GM19438 (cell line): ENCODE measurements at regions not wholly inside any gene's neighbourhood (a gene's known extent, or its start where the extent isn't known, plus 50 kb on each side); places are given as distances from the start of the nearest gene placed in this dataset.
"Not testable (repeated sequence)": the region's sequence is repeated elsewhere in the genome, so short reads cannot be mapped to it uniquely, and the experiment has no call there.

ENCODE experiments used
- ATAC-seq: cut with Tn5 transposase; IDR thresholded peaks from one replicate; pipeline ENCODE4 v1.9.1; 2021; ENCODE audit warnings: low read depth; ENCODE audit not compliant: unreplicated experiment

DNA sequence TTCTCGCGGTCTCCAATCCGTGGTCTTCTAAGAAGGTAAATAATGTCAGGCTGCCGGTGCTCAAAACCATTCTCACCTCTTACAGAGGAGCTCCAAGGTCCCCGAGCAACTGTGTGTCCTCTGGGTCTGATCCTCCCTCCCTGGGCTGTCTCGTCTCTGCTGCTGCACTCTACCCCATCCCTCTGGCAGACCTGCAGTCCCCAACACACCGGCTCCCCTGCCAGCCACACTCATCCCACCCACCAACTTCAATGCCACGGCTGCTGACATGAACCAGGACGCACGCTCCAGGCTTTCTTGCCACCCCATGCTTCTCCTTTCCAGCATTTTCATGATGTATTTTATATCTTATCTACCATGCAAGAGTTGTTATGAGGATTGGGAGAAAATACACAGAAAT lies 559.5 kb upstream of the SALL3 start:
- ATAC-seq, result no peak

GRCh38 chr18:78421392-78421791 lies 558.2 kb upstream of the SALL3 start:
- ATAC-seq, result no peak

DNA sequence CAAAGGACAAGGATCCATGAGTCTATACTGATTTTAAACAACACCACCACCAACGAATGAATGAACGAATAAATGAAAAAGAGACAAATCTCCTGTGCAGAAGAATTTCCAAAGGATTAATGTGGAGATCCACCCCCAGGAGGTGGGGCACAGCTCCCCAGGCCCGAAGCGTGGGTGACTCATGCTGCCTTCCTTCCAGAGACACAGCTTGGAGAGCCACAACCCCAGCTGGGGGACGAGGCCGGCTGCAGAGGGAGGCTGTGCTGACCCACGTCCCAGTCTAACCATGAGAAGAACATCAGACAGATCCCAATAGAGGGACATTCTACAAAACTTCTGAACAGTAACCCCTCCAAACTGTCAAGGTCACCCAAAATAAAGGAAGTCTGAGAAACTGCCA lies 557.3 kb upstream of the SALL3 start:
- no peak for ATAC-seq

- no peak for ATAC-seq
Measured at GRCh38 chr18:78423811-78424210, 555.8 kb upstream of the SALL3 start.

DNA sequence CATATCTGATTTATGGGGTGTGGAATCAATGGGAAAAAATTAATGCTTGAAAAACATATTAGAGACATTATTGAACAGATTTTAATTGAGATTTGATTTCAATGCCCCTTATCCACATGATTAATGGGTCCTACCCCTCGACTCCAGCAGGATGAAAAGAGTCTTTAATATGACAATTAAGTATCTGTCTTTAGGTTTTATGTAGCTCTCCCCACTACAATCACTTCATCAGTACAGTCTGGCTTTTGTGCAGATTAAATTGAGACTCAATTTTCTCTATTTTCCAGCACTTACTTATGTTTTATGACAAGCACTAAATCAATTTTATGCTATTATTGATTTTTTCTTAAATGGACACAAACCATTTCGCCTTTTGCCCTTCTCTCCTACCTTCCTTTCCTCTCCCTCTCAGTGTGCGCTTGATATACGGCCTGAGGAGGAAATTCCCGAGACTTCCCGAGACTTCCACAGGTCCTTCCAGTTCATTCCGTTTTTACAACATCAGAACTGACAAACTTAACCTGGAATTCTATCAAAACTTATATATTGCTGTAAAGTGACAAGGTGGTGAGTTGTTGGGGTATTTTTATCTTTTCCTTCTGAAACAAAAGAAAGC lies 555.1 kb upstream of the SALL3 start:
- no peak for ATAC-seq

- no peak for ATAC-seq
Measured at GRCh38 chr18:78425019-78425412, 554.6 kb upstream of the SALL3 start.

DNA sequence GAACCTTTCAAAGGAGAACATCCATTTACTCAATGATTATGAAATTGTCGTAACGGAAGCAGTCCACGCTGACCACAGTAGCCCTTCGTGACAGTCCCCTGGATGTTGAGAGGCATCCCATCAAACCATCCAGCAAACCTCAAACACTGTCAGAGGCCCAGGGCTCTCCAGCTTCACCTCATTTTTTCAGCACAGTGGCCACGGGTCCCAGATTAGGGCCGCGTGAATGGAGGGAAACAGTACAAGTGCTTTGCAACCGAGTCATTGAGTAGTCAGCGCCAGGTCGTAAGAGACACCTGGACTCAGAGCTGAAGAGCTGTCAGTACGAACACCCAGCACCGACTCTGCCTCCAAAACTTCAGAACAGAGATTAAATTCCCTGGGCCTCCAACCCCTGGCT lies 552.5 kb upstream of the SALL3 start:
- no peak for ATAC-seq

GRCh38 chr18:78429127-78430108 lies 550.2 kb upstream of the SALL3 start:
- ATAC-seq, result no peak

GRCh38 chr18:78430131-78430758 lies 549.4 kb upstream of the SALL3 start:
- ATAC-seq, result no peak

GRCh38 chr18:78431606-78432005 lies 548.0 kb upstream of the SALL3 start:
- no peak for ATAC-seq

DNA sequence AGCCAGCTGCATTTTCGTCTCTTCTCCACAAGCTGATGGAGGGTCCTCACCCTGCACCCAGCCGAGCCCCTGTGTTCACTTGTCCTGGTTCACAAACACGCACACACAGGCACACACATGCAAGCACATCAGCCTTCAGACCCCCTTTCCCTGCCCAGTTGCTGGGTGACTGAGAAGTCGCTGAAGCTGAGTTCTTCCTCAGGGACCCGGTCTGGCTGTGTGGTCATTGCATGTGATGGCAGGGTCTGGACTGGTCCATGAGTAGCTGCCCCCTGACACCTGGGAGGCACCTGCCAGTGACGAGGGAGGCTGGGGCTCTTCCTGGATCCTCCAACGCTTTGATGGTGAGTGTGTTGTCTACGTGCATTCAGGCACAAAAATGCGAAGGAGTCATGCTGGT lies 546.1 kb upstream of the SALL3 start:
- ATAC-seq, result no peak

- no peak for ATAC-seq
Measured at GRCh38 chr18:78436110-78436509, 543.5 kb upstream of the SALL3 start.

DNA sequence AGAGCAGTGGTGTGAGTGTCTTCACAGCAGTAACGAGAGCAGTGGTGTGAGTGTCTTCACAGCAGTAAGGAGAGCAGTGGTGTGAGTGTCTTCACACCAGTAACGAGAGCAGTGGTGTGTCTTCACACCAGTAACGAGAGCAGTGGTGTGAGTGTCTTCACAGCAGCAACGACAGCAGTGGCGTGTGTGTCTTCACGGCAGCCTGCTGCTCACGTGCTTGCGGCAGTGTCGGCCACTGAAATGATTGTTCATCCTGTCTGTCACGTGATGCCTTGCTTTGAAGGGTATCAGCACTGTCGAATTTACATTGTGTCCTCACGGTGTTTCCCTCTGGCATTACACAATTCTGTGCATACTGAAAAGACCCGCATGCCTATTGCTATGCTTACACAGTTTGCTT lies 541.4 kb upstream of the SALL3 start:
- ATAC-seq, result not testable (repeated sequence)

DNA sequence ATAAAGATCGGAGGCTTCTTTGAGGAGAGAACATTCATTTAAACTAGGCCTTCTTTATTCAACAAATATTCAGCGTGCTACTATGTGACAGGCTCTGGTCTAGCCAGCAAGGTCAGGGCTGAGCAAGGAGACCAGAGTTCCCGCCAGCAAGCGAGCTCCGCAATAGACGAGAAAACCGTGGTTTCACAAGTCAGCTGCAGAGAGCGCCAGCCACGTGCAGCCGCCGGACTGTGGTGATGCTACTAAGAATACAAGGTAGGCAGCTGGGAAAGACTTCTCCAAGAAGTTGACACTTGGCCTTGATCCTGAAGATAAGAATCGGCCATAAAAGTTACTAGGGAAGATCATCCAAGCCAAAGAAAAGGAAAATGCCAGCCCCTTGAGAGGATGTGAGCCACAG lies 533.7 kb upstream of the SALL3 start:
- no peak for ATAC-seq

DNA sequence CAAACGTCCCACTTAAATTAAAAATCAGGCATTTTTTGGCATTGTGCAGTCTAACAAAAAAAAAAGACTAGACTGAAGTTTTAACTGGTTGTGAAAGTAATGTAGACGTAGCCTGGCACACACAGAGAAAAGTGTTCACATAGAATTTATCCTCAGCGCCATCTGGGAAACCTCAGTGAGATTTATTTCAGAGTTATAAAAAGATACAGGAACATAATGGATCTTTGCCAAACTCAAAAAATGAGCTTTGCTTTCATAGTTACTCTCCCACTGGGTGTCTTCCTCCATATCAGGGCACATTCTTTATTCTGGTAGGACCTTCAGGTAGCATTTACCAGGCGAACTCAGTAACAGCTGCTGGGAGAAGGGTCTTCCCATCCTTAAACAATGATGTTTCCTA lies 532.4 kb upstream of the SALL3 start:
- ATAC-seq, result no peak

DNA sequence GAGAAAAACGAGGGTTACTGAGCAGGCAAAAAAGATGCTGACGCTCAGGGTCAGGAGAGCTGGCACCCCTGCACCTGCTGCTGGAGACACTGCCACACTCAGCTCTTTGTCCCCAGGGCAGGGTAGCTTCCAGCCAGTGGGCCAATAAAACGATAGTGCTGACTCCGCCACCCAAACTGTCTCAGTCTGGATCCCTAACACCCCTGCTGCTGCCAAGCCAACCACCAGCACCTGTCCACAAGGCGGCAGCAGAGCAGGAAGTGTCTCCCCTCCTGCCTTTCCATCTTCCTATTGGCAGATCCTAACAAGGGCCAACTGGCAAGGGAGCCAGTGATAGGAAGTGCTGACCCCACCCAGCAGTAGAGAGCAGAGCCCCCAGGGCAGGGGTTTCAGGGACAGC lies 531.5 kb upstream of the SALL3 start:
- ATAC-seq, result no peak

DNA sequence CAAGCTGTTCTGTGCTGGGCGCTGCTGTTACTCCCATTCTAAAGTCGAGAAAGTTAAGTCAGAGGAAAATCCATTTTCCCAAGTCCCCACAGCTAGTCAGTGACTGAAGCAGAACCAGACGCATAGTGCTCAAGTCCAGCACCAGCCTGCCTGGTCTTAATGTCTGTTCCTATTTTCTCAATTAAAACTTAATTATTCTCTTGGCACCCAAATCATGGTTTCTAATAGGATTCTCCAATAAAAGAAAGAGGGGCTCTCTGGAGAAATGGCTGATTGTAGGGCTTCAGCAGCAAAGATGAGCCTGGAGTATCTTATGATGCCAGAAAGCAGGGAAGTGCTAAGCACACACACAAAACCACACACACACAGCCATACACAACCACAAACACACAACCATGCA lies 531.0 kb upstream of the SALL3 start:
- ATAC-seq, result no peak

DNA sequence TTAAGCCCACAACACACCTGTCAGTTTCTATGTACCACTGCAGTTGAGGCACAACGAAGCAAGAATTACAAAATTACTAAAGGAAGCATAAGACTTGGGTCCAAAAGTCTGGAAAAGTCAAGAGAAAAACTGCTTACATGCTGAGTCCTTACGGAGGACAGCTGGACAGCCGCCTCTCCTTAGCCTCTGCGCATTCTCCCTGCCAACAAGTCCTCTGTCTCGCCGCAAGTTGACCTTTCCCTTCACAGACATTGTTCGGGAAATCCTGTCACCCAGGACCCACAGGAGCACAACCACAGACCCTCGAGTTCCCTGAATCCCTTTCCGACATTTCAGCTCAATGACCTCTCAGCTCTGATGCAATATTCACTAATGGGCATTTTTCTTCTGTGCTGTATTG lies 525.4 kb upstream of the SALL3 start:
- ATAC-seq, result no peak

DNA sequence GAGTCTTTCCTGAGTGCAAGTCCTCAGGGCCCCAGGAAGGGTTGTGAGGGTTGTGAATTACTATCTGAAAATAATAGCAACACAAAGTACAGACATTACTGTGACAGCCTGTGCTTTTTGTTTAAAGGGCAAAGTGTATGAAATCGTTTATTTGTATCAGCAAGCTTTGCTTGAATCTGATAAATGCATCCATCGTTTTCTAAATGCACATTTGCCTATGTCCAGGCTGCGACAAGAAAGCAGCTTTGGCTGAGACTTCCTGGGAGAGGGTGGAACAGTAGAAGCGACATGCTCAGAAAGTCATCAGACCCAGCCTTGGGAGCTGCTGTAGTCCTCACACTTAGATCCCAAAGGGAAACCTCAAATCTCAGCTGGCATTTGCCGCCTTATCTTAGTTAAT lies 524.2 kb upstream of the SALL3 start:
- ATAC-seq, result no peak

DNA sequence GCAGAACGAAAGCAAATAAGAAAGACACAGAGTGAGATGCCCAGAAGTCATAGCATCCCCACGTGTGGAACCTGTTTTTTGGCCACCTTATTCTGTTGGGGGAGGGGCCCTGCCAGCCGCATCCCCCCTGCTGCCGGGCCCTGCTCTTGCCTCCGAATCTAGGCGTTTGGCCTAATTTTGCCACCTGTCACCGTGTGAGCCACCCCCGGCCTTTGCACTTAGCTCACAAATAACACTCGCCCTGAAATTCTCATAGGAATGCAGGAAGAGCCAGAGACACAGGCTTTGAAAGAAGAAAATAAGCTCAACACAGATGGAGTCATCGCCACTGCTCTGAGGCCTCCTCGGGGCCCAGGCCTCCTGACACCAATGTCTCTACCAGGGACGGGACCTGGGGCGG lies 522.6 kb upstream of the SALL3 start:
- ATAC-seq, result no peak

DNA sequence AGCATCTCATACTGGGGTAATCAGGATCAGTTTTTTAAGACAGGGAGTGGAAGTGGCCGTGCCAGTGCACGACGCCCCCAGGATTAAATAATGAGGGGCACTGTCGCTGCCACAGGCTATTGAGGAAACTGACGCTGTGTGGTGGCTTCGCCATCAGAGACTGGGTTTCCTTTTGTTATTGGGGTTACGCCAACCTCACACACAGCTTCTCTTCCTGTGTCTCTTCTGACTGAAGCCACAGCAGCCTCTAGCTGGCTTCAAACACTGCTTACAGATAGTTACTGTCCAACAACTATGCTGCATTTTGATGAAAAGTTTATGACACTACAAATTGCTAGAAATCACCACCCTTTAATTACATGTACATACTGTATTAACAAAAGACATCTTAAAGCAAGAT lies 521.9 kb upstream of the SALL3 start:
- ATAC-seq, result no peak

- ATAC-seq, result no peak
Measured at GRCh38 chr18:78458356-78458755, 521.3 kb upstream of the SALL3 start.
